Panc1 (cell line): ENCODE measurements at regions not wholly inside any gene's neighbourhood (a gene's known extent, or its start where the extent isn't known, plus 50 kb on each side); places are given as distances from the start of the nearest gene placed in this dataset.

Experiments
- ATAC-seq: fragments of 200-7000 bp; cut with Tn5 transposase; 2 replicates; pipeline ENCODE4 v1.9.1; 2020; ENCODE audit warnings: mild to moderate bottlenecking, moderate library complexity
- BruUV-seq: library from RNA; stranded (reverse); fragments of 400-500 nt; replicated peaks from 2 replicates; lab custom pipeline; 2021; lab: Mats Ljungman, UMichigan
- CTCF ChIA-PET: fragments of 300-600 bp; sonication (Branson Sonifier 250); formaldehyde crosslinking; loops from one replicate; lab custom pipeline; 2022; ENCODE audit warnings: antibody characterized with exemption; lab: Charles Lee
- POLR2A ChIA-PET: fragments of 300-600 bp; sonication (Branson Sonifier 250); formaldehyde crosslinking; loops from one replicate; lab custom pipeline; 2022; ENCODE audit warnings: antibody characterized with exemption; lab: Charles Lee
- DNase-seq: peaks from one replicate; pipeline ENCODE4 v3.0.0-alpha.2; 2010; ENCODE audit warnings: low read depth, low spot score
- H3K27ac ChIP-seq: 2 replicates; pipeline ENCODE4 v1.5.1; 2011; ENCODE audit warnings: mild to moderate bottlenecking, low read length, inconsistent platforms
- H3K27me3 ChIP-seq: fragments of 200-500 bp; sonication (Bioruptor generic); 2 replicates; pipeline ENCODE4 v1.6.0; 2014; ENCODE audit warnings: low read length, inconsistent platforms; ENCODE audit not compliant: control insufficient read depth, insufficient read depth
- H3K36me3 ChIP-seq: fragments of 200-500 bp; sonication (Bioruptor generic); 2 replicates; pipeline ENCODE4 v1.5.1; 2014; ENCODE audit warnings: inconsistent platforms, mild to moderate bottlenecking, low read length, moderate library complexity; ENCODE audit not compliant: control insufficient read depth, insufficient read depth
- H3K4me1 ChIP-seq: 2 replicates; pipeline ENCODE4 v1.5.1; 2011; ENCODE audit warnings: inconsistent platforms, mild to moderate bottlenecking, low read length, moderate library complexity; ENCODE audit not compliant: control insufficient read depth, insufficient read depth
- H3K4me3 ChIP-seq, 2 experiments: 2 replicates each; pipeline ENCODE4 v1.5.1; 2011 to 2012; ENCODE audit warnings: low read depth in 2 of 2, low read length in 2 of 2, mild to moderate bottlenecking in 2 of 2, inconsistent platforms in 1 of 2, moderate library complexity in 1 of 2
- H3K9me3 ChIP-seq: fragments of 200-500 bp; sonication (Bioruptor generic); 2 replicates; pipeline ENCODE4 v1.5.1; 2014; ENCODE audit warnings: low read depth, mild to moderate bottlenecking, inconsistent platforms, low read length, moderate library complexity; ENCODE audit not compliant: control insufficient read depth, insufficient read depth
- CTCF ChIP-seq: fragments of 450-650 bp; IDR thresholded peaks from 2 replicates; pipeline ENCODE4 v1.5.1; 2017; ENCODE audit warnings: mild to moderate bottlenecking
- POLR2AphosphoS5 ChIP-seq: IDR thresholded peaks from 2 replicates; pipeline ENCODE4 v1.6.1; 2012; ENCODE audit warnings: mild to moderate bottlenecking, low read depth, low read length, moderate library complexity
- REST ChIP-seq, 2 experiments: IDR thresholded peaks; 2 replicates each; pipeline ENCODE4 v1.6.1; 2011 to 2012; ENCODE audit warnings: low read depth in 2 of 2, control low read depth in 1 of 2, low read length in 1 of 2, mild to moderate bottlenecking in 1 of 2, moderate library complexity in 1 of 2; ENCODE audit not compliant: insufficient read depth in 1 of 2
- SIN3A ChIP-seq: IDR thresholded peaks from 2 replicates; pipeline ENCODE4 v1.6.1; 2012; ENCODE audit warnings: low read depth, mild to moderate bottlenecking, low read length, moderate library complexity, borderline replicate concordance; ENCODE audit not compliant: insufficient read depth
- TCF7L2 ChIP-seq: IDR thresholded peaks from 2 replicates; pipeline ENCODE4 v1.6.1; 2011; ENCODE audit warnings: mild to moderate bottlenecking, low read depth, low read length, inconsistent platforms
- in situ Hi-C: cut with HindIII; loops from 2 replicates; pipeline ENCODE4 v1.10.0; 2016; ENCODE audit warnings: low sequenced_read_pairs, low pct_unique_long_range_greater_than_20kb
- intact Hi-C: fragments of 100-400 bp; cut with micrococcal nuclease; formaldehyde crosslinking; loops from one replicate; pipeline ENCODE4 v1.10.0; 2022; ENCODE audit not compliant: unreplicated experiment

- intact Hi-C loops (no loop called here), in situ Hi-C loops (no loop called here)
- no peaks in the 10 kb centered on the region for H3K4me1 ChIP-seq
- no peaks in the 10 kb centered on the region for H3K27me3 ChIP-seq
- no peak for TF ChIP-seq CTCF
- no peak for TF ChIP-seq REST (IDR thresholded peaks at IDR 0.05; ENCODE audit: insufficient read depth in 1 of 2, low read depth in 2 of 2, low read length in 1 of 2)
- TF ChIP-seq POLR2AphosphoS5: no peak
- TF ChIP-seq TCF7L2: no peak
- TF ChIP-seq SIN3A: no peak
- DNase-seq (no peak), ATAC-seq (no peak)
- no peaks in the 10 kb centered on the region for H3K36me3 ChIP-seq
- CTCF ChIA-PET: no interaction called here
- POLR2A ChIA-PET: no interaction called here
- no TSS peak for BruUV-seq
- no peak overlapping the region for H3K4me3 ChIP-seq
- no peaks in the 10 kb centered on the region for H3K9me3 ChIP-seq
- H3K27ac ChIP-seq: no peak overlapping the region
Observed at GRCh38 chr5:167752936-167753335, 538.5 kb upstream of the WWC1 start.

GRCh38 chr5:167753725-167754490, 537.5 kb upstream of the WWC1 start:
- DNase-seq (no peak), ATAC-seq (no peak)
- Histone ChIP-seq H3K4me1 (no peaks in the 10 kb centered on the region), H3K4me3 (no peak overlapping the region), H3K27me3 (no peaks in the 10 kb centered on the region), H3K9me3 (no peaks in the 10 kb centered on the region), H3K27ac (no peak overlapping the region), H3K36me3 (no peaks in the 10 kb centered on the region)
- intact Hi-C loops (no loop called here), in situ Hi-C loops (no loop called here)
- BruUV-seq: no TSS peak
- POLR2A ChIA-PET: no interaction called here
- TF ChIP-seq CTCF (no peak), POLR2AphosphoS5 (no peak), SIN3A (no peak), TCF7L2 (no peak), REST (IDR thresholded peaks at IDR 0.05; ENCODE audit: insufficient read depth in 1 of 2, low read depth in 2 of 2, low read length in 1 of 2) (no peak)
- CTCF ChIA-PET: no interaction called here
